ENCODE measurements at regions not wholly inside any gene's neighbourhood (a gene's known extent, or its start where the extent isn't known, plus 50 kb on each side); places are given as distances from the start of the nearest gene placed in this dataset.

DNA sequence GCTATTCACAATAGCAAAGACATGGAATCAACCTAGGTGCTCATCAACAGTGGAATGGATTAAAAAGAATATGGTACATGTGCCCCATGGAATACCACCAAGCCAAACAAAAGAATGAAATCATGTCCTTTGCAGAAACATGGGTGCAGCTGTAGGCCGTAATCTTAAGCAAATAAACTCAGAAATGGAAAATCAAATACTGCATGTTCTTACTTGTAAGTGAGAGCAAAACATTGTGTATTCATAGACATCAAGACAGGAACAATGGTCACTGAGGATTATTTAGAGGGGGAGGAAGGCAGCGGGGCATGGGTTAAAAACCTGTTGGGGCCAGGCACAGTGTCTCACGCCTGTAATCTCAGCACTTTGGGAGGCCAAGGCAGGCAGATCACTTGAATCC is 304.7 kb upstream of the ROBO2 start:
- TF ChIP-seq EZH2phosphoT487 (IDR thresholded peaks at IDR 0.05; ENCODE audit: borderline replicate concordance, low read length) = no peak
- TF ChIP-seq CTCF (conservative IDR thresholded peaks at IDR 0.05; ENCODE audit: low read depth, low read length) = no peak
